CD4-positive, alpha-beta T cell treated with Interleukin-2 at 100 ng/mL for 4 hours (primary cell): ENCODE measurements at regions not wholly inside any gene's neighbourhood (a gene's known extent, or its start where the extent isn't known, plus 50 kb on each side); places are given as distances from the start of the nearest gene placed in this dataset.

ENCODE experiments used
- DNase-seq: peaks from one replicate; pipeline ENCODE4 v3.0.0-alpha.2; 2020; ENCODE audit warnings: low spot score

GRCh38 chr7:52897288-52897687, 138.1 kb upstream of the POM121L12 start:
- DNase-seq = no peak

GRCh38 chr7:52877240-52877639, 158.2 kb upstream of the POM121L12 start:
- DNase-seq = no peak

- no peak for DNase-seq
These were observed 159.0 kb upstream of the POM121L12 start for GRCh38 chr7:52876402-52876801.

GRCh38 chr7:52863652-52864051, 171.8 kb upstream of the POM121L12 start:
- no peak for DNase-seq

- DNase-seq = no peak
These were observed 173.1 kb upstream of the POM121L12 start for GRCh38 chr7:52862321-52862720.

- DNase-seq = no peak
These were observed 178.1 kb upstream of the POM121L12 start for GRCh38 chr7:52857367-52857766.

GRCh38 chr7:52854681-52855080, 180.8 kb upstream of the POM121L12 start:
- DNase-seq = no peak

GRCh38 chr7:52851547-52851946, 183.9 kb upstream of the POM121L12 start:
- DNase-seq = no peak

GRCh38 chr7:52843436-52843835, 192.0 kb upstream of the POM121L12 start:
- no peak for DNase-seq

GRCh38 chr7:52842202-52842900, 193.1 kb upstream of the POM121L12 start:
- no peak for DNase-seq

- DNase-seq = no peak
These were observed 196.4 kb upstream of the POM121L12 start for GRCh38 chr7:52838981-52839411.

- DNase-seq = no peak
These were observed 204.1 kb upstream of the POM121L12 start for GRCh38 chr7:52831321-52831720.

GRCh38 chr7:52830801-52831200, 204.6 kb upstream of the POM121L12 start:
- DNase-seq = no peak

GRCh38 chr7:52826515-52827265, 208.7 kb upstream of the POM121L12 start:
- no peak for DNase-seq

- DNase-seq = no peak
These were observed 209.8 kb upstream of the POM121L12 start for GRCh38 chr7:52825611-52826010.

GRCh38 chr7:52811537-52811936, 223.9 kb upstream of the POM121L12 start:
- DNase-seq = no peak

- no peak for DNase-seq
These were observed 235.6 kb upstream of the POM121L12 start for GRCh38 chr7:52799817-52800216.

- DNase-seq = no peak
These were observed 237.6 kb upstream of the POM121L12 start for GRCh38 chr7:52797801-52798200.

- DNase-seq = no peak
These were observed 240.8 kb upstream of the POM121L12 start for GRCh38 chr7:52794621-52795020.

GRCh38 chr7:52791176-52791700, 244.2 kb upstream of the POM121L12 start:
- no peak for DNase-seq

- no peak for DNase-seq
These were observed 249.3 kb upstream of the POM121L12 start for GRCh38 chr7:52786174-52786573.

GRCh38 chr7:52782348-52782747, 253.1 kb upstream of the POM121L12 start:
- no peak for DNase-seq

- DNase-seq = no peak
These were observed 254.2 kb upstream of the POM121L12 start for GRCh38 chr7:52781250-52781649.
